ENCODE measurements at regions not wholly inside any gene's neighbourhood (a gene's known extent, or its start where the extent isn't known, plus 50 kb on each side); places are given as distances from the start of the nearest gene placed in this dataset.
A peak's percentile ranks its signal among the peaks of the same experiment; 100 is the strongest.

- no peak for DNase-seq (ENCODE audit: low read depth in 2 of 2)
These were observed 97.7 kb downstream of the CD47 start for GRCh38 chr3:107992976-107993684.

GRCh38 chr3:107990926-107991325, 99.9 kb downstream of the CD47 start:
- DNase-seq (ENCODE audit: low read depth in 2 of 2), result no peak

GRCh38 chr3:107990433-107990832, 100.4 kb downstream of the CD47 start:
- DNase-seq (ENCODE audit: low read depth in 2 of 2), result no peak

- DNase-seq (ENCODE audit: low read depth in 2 of 2), result no peak
These were observed 101.2 kb downstream of the CD47 start for GRCh38 chr3:107989661-107990060.

GRCh38 chr3:107988460-107989175, 102.2 kb downstream of the CD47 start:
- DNase-seq (ENCODE audit: low read depth in 2 of 2), result peak in 1 of 2 donors; percentile 64

GRCh38 chr3:107987036-107987939, 103.5 kb downstream of the CD47 start:
- peak; percentile 89 to 96 for DNase-seq (ENCODE audit: low read depth in 2 of 2)

GRCh38 chr3:107986505-107986904, 104.3 kb downstream of the CD47 start:
- DNase-seq (ENCODE audit: low read depth in 2 of 2), result no peak

GRCh38 chr3:107985496-107985895, 105.3 kb downstream of the CD47 start:
- peak in 1 of 2 donors; percentile 47 for DNase-seq (ENCODE audit: low read depth in 2 of 2)

GRCh38 chr3:107983247-107983646, 107.6 kb downstream of the CD47 start:
- DNase-seq (ENCODE audit: low read depth in 2 of 2), result no peak

- DNase-seq (ENCODE audit: low read depth in 2 of 2), result no peak
These were observed 108.7 kb downstream of the CD47 start for GRCh38 chr3:107982165-107982564.

GRCh38 chr3:107981471-107982111, 109.2 kb downstream of the CD47 start:
- DNase-seq (ENCODE audit: low read depth in 2 of 2), result no peak

GRCh38 chr3:107979538-107979937, 111.3 kb downstream of the CD47 start:
- peak; percentile 65 to 80 for DNase-seq (ENCODE audit: low read depth in 2 of 2)

- DNase-seq (ENCODE audit: low read depth in 2 of 2), result no peak
These were observed 112.4 kb downstream of the CD47 start for GRCh38 chr3:107978131-107979055.

- no peak for DNase-seq (ENCODE audit: low read depth in 2 of 2)
These were observed 113.4 kb downstream of the CD47 start for GRCh38 chr3:107977221-107978130.

GRCh38 chr3:107976202-107976800, 114.5 kb downstream of the CD47 start:
- no peak for DNase-seq (ENCODE audit: low read depth in 2 of 2)

- no peak for DNase-seq (ENCODE audit: low read depth in 2 of 2)
These were observed 115.2 kb downstream of the CD47 start for GRCh38 chr3:107975529-107976201.

- DNase-seq (ENCODE audit: low read depth in 2 of 2), result no peak
These were observed 116.9 kb downstream of the CD47 start for GRCh38 chr3:107973961-107974360.

- DNase-seq (ENCODE audit: low read depth in 2 of 2), result no peak
These were observed 117.7 kb downstream of the CD47 start for GRCh38 chr3:107973152-107973551.
